Naive B cell (primary cell): ENCODE measurements at regions not wholly inside any gene's neighbourhood (a gene's known extent, or its start where the extent isn't known, plus 50 kb on each side); places are given as distances from the start of the nearest gene placed in this dataset.

ENCODE experiments used
- ATAC-seq, 2 donors: fragments of 150-1000 bp; cut with Tn5 transposase; 2 replicates each; pipeline ENCODE4 v1.10.0; 2021; ENCODE audit warnings: low read depth in 2 of 2, mild to moderate bottlenecking in 2 of 2, moderate library complexity in 2 of 2
- DNase-seq: peaks from one replicate; pipeline ENCODE4 v3.0.0; 2022
- H3K27ac Mint-ChIP-seq, 6 donors: one replicate each; pipeline ENCODE4 v1.8.0; 2020 to 2022; ENCODE audit warnings: mild to moderate bottlenecking in 6 of 6, mixed read lengths in 6 of 6, moderate library complexity in 5 of 6, inconsistent platforms in 2 of 6
- H3K27me3 Mint-ChIP-seq, 3 donors: one replicate each; pipeline ENCODE4 v1.8.0; 2021 to 2022; ENCODE audit warnings: mixed read lengths in 3 of 3, mild to moderate bottlenecking in 1 of 3
- H3K36me3 Mint-ChIP-seq, 2 donors: one replicate each; pipeline ENCODE4 v1.8.0; 2020 to 2022; ENCODE audit warnings: mixed read lengths in 2 of 2, inconsistent platforms in 1 of 2, mild to moderate bottlenecking in 1 of 2
- H3K4me1 Mint-ChIP-seq, 3 donors: one replicate each; pipeline ENCODE4 v1.8.0; 2020 to 2022; ENCODE audit warnings: mixed read lengths in 3 of 3, inconsistent platforms in 1 of 3, mild to moderate bottlenecking in 1 of 3, moderate library complexity in 1 of 3
- H3K4me3 Mint-ChIP-seq, 8 donors: one replicate each; pipeline ENCODE4 v1.8.0; 2020 to 2022; ENCODE audit warnings: mild to moderate bottlenecking in 8 of 8, mixed read lengths in 8 of 8, moderate library complexity in 8 of 8, inconsistent platforms in 2 of 8
- H3K9me3 Mint-ChIP-seq, 7 donors: one replicate each; pipeline ENCODE4 v1.8.0; 2020 to 2022; ENCODE audit warnings: mixed read lengths in 7 of 7, mild to moderate bottlenecking in 5 of 7, inconsistent platforms in 2 of 7, moderate library complexity in 1 of 7

DNA sequence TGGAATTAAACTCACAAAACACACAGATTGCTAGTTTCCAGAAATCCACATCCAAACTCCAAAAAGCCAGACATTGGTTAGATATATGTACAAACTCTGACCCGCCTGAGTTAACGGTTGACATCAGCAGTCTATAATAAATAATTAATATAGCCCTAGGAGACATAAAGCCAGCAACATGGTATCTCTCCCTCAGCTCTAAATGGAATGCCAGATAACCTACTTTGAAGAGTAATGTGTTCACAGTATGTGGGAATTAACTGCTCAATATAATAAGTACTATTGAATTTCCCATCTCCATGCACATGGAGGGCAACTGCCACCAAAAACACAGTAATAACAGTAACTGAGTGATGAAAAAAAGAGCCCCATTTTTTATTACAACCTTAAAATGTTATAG lies 383.2 kb downstream of the CD83 start:
- no peaks in the 10 kb centered on the region for H3K27me3 Mint-ChIP-seq

DNA sequence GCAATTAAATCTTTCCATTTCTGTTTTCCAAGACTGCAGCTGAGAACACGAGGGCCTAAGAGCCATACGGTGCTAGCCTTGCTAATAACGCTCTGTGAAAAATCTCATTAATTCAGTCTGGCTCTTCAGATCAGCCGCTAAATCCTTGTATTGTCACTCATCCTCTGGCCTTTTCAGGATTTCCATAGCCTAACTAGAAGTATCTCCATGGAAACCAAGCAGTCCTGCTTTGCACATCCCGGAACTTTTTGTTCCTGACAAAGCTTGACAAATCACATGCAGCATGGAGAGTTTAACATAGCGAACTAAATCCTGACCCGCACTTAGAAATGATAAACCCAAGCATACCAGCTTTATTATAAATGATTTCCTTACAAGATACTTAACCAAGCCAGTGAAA lies 383.7 kb downstream of the CD83 start:
- DNase-seq (no peak), ATAC-seq (no peak)
- Mint-ChIP-seq H3K27ac (peak overlapping the region in 1 of 6 donors; percentile 20), H3K4me1 (peaks cover 5 to 12% (median 10%) of the 10 kb centered on the region in 3 donors), H3K27me3 (no peaks in the 10 kb centered on the region), H3K9me3 (peaks cover 4 to 10% (median 9%) of the 10 kb centered on the region in 7 donors), H3K4me3 (no peak overlapping the region), H3K36me3 (peaks cover 11 to 19% of the 10 kb centered on the region in 2 donors)

More for the DNA sequence above, 383.2 kb downstream of the CD83 start:
- Mint-ChIP-seq H3K4me3 (no peak overlapping the region), H3K27ac (peak overlapping the region in 1 of 6 donors; percentile 27), H3K4me1 (peaks cover 5 to 12% (median 8%) of the 10 kb centered on the region in 3 donors), H3K9me3 (peaks cover 4 to 13% (median 9%) of the 10 kb centered on the region in 7 donors), H3K36me3 (peaks cover 11 to 22% of the 10 kb centered on the region in 2 donors)
- DNase-seq = no peak
- no peak for ATAC-seq

DNA sequence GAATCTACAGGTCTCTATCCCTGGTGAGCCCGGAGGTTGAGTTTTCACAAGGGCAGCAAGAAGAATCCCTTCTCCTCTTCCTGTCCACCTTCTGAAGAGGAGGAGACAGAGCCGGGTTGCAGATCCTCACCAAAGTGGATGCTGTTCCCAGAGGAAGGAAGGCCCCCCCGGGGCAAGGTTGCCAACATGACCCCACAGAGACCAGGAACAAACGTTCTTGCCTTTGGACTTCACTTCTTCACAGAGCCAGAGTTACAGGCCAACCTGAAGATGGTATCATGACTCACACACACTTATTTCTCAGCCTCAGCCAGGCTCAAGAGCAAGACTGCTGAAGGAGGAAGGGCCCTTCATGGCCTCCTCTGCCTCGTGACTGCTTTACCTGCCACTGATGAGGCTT lies 384.3 kb downstream of the CD83 start:
- Mint-ChIP-seq H3K4me1 (peaks cover 7 to 12% (median 10%) of the 10 kb centered on the region in 3 donors), H3K4me3 (no peak overlapping the region), H3K36me3 (peaks cover 11 to 14% of the 10 kb centered on the region in 2 donors), H3K9me3 (peaks cover 0 to 4% (median 3%) of the 10 kb centered on the region in 7 donors), H3K27ac (peak overlapping the region in 2 of 6 donors; percentile 20 to 41), H3K27me3 (no peaks in the 10 kb centered on the region)
- ATAC-seq (no peak), DNase-seq (no peak)

DNA sequence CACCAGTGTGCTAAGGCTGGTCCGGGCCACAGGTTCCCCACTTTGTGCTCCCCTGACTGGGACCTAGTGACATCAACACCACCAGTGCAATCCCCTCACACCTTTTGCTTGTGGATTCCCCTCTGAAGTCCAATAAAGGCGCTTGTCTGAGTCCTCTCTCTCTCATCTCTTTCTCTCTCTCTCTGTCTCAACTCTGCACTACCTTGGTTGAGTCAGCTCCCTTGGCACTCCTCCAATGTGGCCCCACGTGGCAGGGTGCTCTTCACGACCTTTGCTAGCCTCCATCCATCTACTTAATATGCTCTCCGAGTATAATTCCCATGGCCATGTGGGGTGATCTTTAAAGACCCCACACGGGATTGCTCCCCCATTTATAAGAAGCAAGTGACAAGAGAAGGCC lies 385.0 kb downstream of the CD83 start:
- H3K27ac Mint-ChIP-seq = peak overlapping the region in 3 of 6 donors; percentile 16 to 92 (median 57)
- peaks cover 0 to 4% (median 0%) of the 10 kb centered on the region in 7 donors for H3K9me3 Mint-ChIP-seq
- H3K36me3 Mint-ChIP-seq = peaks cover 11 to 14% of the 10 kb centered on the region in 2 donors
- no peak for DNase-seq
- no peak overlapping the region for H3K4me3 Mint-ChIP-seq
- peaks cover 10 to 12% (median 10%) of the 10 kb centered on the region in 3 donors for H3K4me1 Mint-ChIP-seq
- H3K27me3 Mint-ChIP-seq = no peaks in the 10 kb centered on the region
- no peak for ATAC-seq

DNA sequence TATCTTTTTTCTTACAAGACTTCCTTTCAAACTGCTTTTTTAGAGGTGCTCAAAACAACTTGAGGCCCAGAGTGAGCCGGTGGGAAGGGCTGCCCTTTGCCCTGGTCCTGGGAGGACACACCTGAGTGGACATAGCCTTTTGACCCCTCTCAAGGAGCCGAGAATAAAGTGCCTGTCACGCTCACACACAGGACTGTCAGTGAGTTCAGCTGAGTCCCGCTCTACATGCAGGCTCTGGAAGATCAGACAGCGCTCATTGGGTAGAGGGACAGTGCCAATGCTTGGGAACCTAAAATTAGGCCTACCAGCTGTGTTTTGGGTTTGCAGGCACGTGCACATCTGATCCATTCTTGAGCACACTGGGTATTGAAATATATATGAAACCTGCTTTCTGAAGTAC lies 387.8 kb downstream of the CD83 start:
- Mint-ChIP-seq H3K4me3 (no peak overlapping the region), H3K9me3 (peaks cover 0 to 4% (median 0%) of the 10 kb centered on the region in 7 donors), H3K27me3 (no peaks in the 10 kb centered on the region), H3K4me1 (peaks cover 5 to 21% (median 6%) of the 10 kb centered on the region in 3 donors), H3K36me3 (peaks cover 9 to 19% of the 10 kb centered on the region in 2 donors), H3K27ac (peak overlapping the region in 1 of 6 donors; percentile 87)
- ATAC-seq = no peak
- DNase-seq = no peak

DNA sequence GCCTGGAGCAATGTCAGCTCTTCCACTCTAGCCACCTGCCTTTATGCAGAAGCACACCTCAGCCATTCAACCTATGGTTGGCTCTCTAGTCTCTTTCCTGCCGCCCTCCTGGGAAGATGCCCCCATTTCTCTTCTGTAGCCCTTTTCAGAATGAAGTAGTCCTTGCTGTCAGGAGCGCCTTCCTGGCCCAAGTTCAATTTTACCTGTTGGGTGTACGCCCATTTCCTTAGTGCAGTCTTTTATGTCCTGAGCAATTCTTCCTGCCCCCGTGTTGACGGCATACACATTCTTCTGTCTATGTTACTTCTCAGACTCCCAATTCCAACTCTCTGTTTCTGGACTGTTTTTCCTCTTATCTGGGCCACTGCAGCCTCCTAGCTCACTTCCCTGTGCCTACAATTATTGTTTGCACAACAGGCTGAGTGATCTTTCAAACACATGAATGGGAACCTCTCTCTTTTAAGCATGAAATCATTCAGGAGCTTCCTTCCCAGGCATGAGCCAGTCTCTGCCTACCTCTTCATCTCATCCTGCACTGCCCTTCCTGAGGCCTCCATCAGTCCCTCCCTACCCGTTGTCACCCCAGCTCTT lies 389.2 kb downstream of the CD83 start:
- peak overlapping the region in 3 of 6 donors; percentile 16 to 39 (median 39) for H3K27ac Mint-ChIP-seq
- peaks cover 5 to 21% (median 10%) of the 10 kb centered on the region in 3 donors for H3K4me1 Mint-ChIP-seq
- no peak overlapping the region for H3K4me3 Mint-ChIP-seq
- DNase-seq = no peak
- H3K27me3 Mint-ChIP-seq = no peaks in the 10 kb centered on the region
- H3K9me3 Mint-ChIP-seq = peaks cover 0 to 4% (median 0%) of the 10 kb centered on the region in 7 donors
- H3K36me3 Mint-ChIP-seq = peaks cover 16 to 30% of the 10 kb centered on the region in 2 donors
- no peak for ATAC-seq

DNA sequence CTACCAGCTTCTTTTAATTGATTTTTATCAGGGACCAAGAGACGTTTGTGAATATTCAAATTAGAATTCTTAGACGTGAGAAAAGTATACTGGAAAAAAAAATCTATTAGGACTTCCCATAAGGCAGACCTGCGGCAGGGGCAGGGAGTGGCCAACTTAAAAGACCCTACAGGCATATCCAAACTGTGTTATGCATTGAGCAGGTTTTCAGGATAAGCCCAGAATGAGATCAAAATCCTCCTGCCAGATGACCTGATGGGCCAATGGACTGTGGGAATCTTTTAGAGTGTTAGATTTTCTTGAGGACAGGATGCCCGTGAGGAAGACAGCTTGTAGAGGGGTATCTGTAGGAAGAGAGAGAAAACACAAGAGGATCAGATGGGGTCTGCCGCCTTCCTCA lies 391.5 kb downstream of the CD83 start:
- H3K27me3 Mint-ChIP-seq = no peaks in the 10 kb centered on the region
- peaks cover 28 to 32% of the 10 kb centered on the region in 2 donors for H3K36me3 Mint-ChIP-seq
- peak overlapping the region in 3 of 6 donors; percentile 31 to 66 (median 57) for H3K27ac Mint-ChIP-seq
- ATAC-seq (no peak), DNase-seq (no peak)
- H3K9me3 Mint-ChIP-seq = peaks cover 0 to 1% (median 0%) of the 10 kb centered on the region in 7 donors
- peaks cover 23 to 33% (median 24%) of the 10 kb centered on the region in 3 donors for H3K4me1 Mint-ChIP-seq
- H3K4me3 Mint-ChIP-seq = no peak overlapping the region

DNA sequence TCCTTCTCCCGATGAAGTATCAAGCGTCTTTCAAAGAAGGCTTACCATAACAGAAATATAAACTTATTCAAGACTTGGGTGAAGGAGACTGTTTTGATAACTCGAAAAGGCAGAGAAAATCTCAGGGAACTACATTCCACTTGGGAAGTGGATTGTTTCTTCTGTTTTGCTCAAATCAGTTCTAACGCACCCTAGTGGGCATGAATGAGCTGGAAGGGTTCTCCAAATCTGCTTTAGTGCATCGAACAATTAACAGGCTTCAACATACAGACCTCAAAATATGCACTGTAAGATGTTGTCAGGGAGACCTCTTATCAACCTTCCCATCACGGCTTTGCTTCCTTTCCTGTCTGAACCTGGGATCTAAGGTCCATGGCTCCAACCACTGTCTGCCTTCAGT lies 392.5 kb downstream of the CD83 start:
- peaks cover 0 to 1% (median 0%) of the 10 kb centered on the region in 7 donors for H3K9me3 Mint-ChIP-seq
- no peak for ATAC-seq
- peaks cover 24 to 38% (median 26%) of the 10 kb centered on the region in 3 donors for H3K4me1 Mint-ChIP-seq
- peaks cover 25 to 32% of the 10 kb centered on the region in 2 donors for H3K36me3 Mint-ChIP-seq
- H3K4me3 Mint-ChIP-seq = no peak overlapping the region
- no peak for DNase-seq
- no peaks in the 10 kb centered on the region for H3K27me3 Mint-ChIP-seq
- H3K27ac Mint-ChIP-seq = peak overlapping the region in 1 of 6 donors; percentile 9

DNA sequence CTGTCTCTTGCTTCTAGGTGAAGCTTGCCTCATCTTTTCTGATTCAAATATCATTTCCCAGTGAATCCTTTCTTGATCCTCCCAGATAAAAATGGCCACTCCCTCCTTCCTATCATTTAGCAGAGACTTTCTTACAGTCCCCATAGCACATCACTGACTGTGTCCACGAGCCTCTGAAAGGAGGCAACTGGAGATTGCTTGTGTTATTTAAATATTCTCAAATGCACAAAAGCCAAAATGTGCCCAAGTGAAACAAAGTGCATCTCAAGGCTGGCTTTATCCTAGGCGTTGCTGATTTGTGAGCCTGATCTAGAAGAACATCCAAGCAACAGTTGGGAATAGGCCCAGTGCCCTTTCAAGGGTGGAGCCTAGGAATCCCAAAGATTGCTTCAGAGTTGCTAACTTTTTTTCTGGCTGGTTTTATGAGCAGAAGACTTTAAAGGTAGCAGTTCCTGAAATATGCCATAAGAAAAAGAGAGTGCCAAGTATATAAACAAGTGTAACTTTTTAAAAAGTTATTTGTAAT lies 393.6 kb downstream of the CD83 start:
- Mint-ChIP-seq H3K9me3 (peaks cover 0 to 1% (median 0%) of the 10 kb centered on the region in 7 donors), H3K4me3 (no peak overlapping the region), H3K27ac (peak overlapping the region in 1 of 6 donors; percentile 33), H3K36me3 (peaks cover 27 to 32% of the 10 kb centered on the region in 2 donors), H3K4me1 (peaks cover 24 to 36% (median 29%) of the 10 kb centered on the region in 3 donors), H3K27me3 (no peaks in the 10 kb centered on the region)
- DNase-seq = no peak
- ATAC-seq = no peak

DNA sequence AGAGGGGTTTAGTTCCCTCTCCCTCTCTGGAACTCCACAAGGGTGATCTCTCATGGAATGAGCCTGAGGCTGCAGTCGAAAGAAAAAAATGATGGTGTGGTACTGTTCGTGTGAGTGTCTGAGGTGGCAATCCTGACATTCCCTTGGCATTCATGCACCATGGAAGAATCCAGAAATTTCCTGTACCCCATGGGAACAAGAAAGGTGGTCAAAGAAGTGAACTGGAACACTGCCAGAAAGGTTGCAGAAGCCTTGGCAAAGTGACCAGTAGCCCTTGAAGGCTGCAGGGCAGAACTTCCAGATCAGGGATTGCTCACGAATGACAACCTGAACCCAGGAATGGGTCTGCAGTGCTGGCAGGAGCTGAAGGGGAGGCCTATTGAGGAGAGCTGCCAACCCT lies 394.7 kb downstream of the CD83 start:
- peaks cover 20 to 42% (median 29%) of the 10 kb centered on the region in 3 donors for H3K4me1 Mint-ChIP-seq
- H3K27me3 Mint-ChIP-seq = no peaks in the 10 kb centered on the region
- H3K27ac Mint-ChIP-seq = peak overlapping the region in 1 of 6 donors; percentile 84
- ATAC-seq (no peak), DNase-seq (no peak)
- peak overlapping the region in 1 of 8 donors; percentile 17 for H3K4me3 Mint-ChIP-seq
- peaks cover 0 to 1% (median 0%) of the 10 kb centered on the region in 7 donors for H3K9me3 Mint-ChIP-seq
- H3K36me3 Mint-ChIP-seq = peaks cover 32% of the 10 kb centered on the region in 2 donors

DNA sequence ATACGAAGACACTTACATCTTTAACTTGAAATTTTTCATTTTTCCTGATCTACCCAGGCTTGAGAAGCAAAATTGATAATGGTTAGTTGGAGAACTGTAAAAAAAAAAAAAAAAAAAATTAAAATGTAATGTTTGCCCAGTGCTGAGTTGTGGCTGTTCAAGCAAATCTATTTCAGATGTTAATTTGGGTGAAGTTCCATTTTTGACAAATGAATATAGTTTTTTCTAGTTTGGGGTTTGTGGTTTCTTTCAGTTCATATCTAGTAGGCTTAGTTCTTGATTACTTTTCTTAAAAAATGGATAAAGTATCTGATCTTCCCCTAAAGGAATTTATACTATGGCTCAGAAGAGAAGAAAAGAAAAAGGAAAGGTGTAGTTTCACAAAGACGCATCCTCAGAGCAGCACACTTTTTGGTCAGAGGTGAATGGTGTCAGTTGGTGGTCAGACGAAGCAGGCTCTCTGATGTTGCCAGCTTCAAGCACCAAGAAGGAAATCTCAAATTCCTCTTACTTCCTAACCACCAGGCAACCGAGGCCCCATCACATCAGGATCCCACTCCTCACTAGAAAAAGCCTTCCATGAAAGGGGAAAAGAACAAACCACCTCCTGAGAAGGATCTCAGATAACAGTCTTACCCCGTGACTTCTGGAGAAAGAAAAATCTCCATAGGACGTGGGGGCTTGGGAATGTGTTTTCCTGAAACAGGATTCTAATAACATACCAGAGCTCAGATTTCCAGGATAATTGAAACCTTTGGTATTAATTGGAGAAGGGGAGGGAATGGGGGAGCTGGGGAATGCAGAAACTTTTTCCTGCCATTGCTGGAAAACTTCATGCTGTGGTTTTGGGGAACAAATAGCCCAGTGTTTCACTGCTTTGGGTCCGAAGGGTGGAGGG lies 396.2 kb downstream of the CD83 start:
- Mint-ChIP-seq H3K36me3 (peaks cover 25 to 30% of the 10 kb centered on the region in 2 donors), H3K9me3 (peaks cover 0 to 1% (median 0%) of the 10 kb centered on the region in 7 donors), H3K27me3 (no peaks in the 10 kb centered on the region), H3K27ac (peak overlapping the region in 4 of 6 donors; percentile 33 to 84 (median 54)), H3K4me1 (peaks cover 20 to 37% (median 29%) of the 10 kb centered on the region in 3 donors), H3K4me3 (peak overlapping the region in 3 of 8 donors; percentile 9 to 55 (median 46))
- no peak for DNase-seq
- no peak for ATAC-seq

DNA sequence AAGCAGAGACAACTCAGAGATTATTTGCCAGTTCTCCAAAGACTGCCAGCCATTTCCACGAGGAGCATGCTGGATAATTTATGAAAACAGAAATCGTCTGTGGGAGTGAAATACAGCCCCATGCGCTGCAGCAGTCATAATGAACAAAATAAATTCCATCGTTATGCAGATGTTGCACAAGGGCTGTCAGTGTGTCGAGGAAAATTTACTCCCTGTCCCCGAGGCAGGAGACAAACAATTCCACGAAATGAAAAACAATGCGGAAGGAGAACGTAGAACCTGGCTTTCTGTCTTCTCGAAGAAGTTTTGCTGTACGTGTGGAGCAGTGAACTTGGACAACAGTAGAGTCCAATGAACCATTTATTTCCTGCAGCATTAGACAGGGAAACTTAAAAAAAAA lies 399.4 kb downstream of the CD83 start:
- Mint-ChIP-seq H3K27me3 (no peaks in the 10 kb centered on the region), H3K36me3 (peaks cover 6 to 19% of the 10 kb centered on the region in 2 donors), H3K4me1 (peaks cover 13 to 31% (median 29%) of the 10 kb centered on the region in 3 donors), H3K4me3 (no peak overlapping the region), H3K27ac (peak overlapping the region in 3 of 6 donors; percentile 8 to 42 (median 23)), H3K9me3 (peaks cover 0 to 3% (median 0%) of the 10 kb centered on the region in 7 donors)
- ATAC-seq (no peak), DNase-seq (no peak)

DNA sequence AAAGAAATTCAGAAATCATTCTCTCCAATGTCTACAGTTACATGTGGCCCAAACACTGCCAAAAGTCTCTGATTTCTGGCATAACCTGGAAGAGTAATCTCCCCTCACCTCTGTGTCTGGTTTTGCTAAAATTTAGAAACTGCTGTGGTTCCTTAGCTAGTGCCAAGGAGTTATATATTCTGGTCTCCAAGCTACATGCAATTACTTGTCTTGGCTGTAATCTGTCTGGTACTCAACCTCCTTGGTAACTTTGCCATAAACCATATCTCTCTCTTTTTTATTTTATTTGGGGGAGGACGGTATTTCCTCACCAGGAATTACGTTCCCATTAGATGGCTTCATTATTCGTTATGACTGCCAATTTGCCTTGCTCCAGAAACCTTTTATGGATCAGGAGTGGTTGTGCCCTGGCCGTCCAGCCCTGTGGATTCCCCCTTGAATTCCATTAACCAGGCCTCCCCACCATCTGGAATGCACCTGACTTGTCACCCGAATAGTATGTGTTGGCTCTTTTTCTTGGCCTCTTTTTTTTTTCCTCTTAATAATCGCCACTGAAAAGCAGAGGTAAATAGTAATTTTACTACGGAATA lies 400.0 kb downstream of the CD83 start:
- Mint-ChIP-seq H3K9me3 (peaks cover 0 to 5% (median 0%) of the 10 kb centered on the region in 7 donors), H3K4me1 (peaks cover 10 to 33% (median 26%) of the 10 kb centered on the region in 3 donors), H3K27ac (peak overlapping the region in 2 of 6 donors; percentile 26 to 71), H3K27me3 (no peaks in the 10 kb centered on the region), H3K4me3 (no peak overlapping the region), H3K36me3 (peaks cover 0 to 12% of the 10 kb centered on the region in 2 donors)
- ATAC-seq (no peak), DNase-seq (no peak)
